GM21390 (cell line): ENCODE measurements at regions not wholly inside any gene's neighbourhood (a gene's known extent, or its start where the extent isn't known, plus 50 kb on each side); places are given as distances from the start of the nearest gene placed in this dataset.
"Not testable (repeated sequence)": the region's sequence is repeated elsewhere in the genome, so short reads cannot be mapped to it uniquely, and the experiment has no call there.

Experiments
- ATAC-seq: cut with Tn5 transposase; IDR thresholded peaks from one replicate; pipeline ENCODE4 v1.9.1; 2021; ENCODE audit not compliant: unreplicated experiment

DNA sequence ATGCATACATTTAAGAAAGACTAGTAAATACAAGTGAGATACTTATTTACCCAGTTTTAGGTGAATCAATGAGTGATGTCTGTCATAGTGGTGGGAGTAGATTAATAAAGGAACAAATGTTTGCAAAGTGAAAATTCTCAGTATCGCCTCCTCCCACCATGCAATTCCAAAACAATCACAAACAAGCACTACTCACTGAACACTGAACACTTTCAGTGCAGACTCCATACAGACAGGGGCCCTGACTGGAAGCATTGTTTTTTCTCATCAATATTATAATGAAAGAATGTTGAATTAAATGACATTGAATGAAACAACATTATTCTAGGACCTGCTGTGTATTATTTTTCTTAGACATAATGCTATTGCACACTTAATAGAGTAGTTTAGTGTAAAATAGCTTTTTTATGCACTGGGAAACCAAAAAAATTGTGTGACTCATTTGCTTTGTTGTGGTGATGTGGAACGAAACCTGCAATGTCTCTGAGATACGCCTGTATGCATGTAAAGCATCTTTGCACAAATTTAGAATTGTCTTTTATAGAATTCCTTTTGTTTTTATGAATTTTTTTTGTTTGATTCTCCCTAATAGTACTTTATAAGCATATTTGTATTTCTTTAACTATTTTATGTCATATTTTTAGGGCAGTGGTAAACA is 317.5 kb downstream of the UTRN start:
- ATAC-seq: no peak

DNA sequence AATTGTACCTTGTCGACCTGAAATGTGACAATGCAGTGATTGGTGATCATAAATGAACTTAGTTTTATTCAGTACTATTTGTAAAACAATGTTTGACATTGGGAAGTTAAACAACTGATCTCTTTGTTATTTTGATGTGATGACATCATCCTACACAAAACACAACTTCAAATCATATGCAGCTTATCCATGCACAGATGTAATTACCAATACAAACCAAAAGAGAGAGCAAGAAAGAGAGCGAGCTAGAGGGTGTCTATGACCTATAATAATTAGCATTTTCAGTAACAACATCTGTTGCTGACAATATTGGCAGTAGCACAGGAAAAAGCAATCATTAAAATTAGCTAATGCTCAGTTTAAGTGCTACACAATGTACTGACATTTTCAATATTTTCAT is 320.9 kb downstream of the UTRN start:
- no peak for ATAC-seq

DNA sequence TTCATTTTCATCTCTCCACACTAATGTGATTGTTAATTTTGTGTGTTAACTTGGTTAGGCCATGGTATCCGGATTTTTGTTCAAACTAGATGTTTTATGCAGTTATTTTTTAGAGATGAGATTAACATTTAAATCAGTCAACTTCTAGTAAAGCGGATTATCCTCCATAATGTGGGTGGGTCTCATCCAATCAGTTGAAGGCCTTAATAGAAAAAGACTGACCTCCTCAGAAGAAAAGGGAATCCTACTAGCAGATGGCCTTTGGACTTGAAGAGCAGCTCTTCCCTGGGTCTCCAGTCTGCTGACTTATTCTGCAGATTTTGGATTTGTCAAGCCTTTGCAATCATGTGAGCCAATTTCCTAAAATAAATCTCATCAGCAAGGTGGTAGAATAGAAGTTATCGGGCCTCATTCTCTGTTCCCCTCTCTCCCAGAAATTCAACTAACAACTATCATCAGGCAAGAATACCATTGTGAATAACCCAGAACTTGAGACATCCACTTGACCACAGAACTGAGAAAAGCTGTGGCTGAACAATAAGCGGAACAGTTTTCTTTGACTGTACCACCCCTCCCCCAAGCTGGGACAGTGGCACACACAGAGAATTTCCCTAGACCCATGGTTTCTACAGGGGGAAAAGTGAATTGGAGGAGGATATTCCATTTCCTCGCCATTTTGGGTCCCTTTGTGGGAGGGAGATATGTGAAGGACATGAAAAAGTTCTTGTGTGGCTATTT is 323.0 kb downstream of the UTRN start:
- ATAC-seq: no peak

DNA sequence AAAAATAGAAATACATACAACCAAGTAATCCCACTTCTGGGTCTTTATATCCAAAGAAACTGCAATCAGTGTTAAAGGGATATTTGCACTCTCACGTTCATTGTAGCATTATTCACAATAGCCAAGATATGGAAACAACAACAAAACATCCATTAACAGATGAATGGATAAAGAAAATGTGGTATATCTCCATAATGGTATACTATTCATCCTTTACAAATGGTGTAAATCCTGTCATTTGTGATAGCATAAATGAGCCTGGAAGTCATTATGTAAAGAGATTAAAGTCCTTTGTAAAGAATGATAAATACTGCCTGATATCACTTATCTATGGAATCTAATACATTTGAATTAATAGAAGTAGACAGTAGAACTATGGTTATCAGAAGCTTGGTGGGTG is 327.7 kb downstream of the UTRN start:
- ATAC-seq: no peak

DNA sequence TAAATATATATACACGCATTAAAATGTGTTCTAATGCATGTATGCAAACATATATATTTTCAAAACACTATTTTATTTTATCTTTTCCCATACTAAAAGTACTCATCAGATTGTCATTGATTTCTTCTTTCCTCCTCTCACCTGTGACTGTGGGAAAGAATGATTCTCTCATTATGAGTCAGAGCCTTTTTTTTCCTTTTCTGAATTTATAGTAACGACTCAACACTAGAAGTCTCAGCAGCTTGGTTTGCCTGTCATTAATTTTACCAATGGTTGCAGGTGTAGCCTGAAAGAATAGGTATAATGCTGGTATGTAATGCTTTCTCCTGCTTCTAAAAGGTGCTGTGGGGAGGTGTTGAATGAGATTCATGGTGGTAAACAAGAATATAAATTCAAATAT is 328.7 kb downstream of the UTRN start:
- ATAC-seq: peak; percentile 71

DNA sequence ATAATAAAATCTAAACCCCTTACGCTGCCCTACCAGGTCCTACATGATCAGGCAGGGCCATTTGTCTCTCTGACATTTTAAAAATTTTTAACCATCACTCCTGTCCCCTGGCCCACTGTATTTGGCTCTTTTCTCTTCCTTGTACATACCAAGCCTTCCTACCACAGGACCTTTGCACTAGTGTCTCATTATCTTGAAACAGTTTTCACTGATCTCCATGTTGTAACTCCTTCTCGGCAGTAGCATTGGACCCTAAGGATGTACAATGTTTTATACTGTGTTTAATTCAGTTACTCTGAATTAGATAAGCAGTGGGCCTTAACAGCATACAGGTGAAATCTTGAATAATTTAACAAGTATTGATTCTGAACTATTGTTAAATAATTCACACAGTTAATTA is 330.7 kb downstream of the UTRN start:
- ATAC-seq: no peak

DNA sequence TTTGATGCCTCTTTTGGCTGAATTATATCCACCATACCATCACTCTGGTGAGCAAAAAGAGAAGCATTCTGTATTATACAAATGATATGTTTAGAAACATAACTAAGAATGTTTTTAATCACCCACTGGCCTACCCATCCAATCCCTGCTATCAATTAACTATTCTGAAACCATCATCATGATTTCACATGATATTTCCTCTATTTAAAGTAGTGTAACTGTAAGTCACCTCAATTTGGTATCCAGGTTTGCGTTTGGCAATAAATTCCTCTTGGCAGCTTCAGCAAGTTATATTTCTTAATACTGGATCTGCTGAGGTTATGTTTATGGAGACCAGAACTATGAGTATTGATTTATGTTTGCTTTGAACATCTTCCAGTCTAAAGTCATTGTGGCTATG is 332.1 kb downstream of the UTRN start:
- no peak for ATAC-seq

DNA sequence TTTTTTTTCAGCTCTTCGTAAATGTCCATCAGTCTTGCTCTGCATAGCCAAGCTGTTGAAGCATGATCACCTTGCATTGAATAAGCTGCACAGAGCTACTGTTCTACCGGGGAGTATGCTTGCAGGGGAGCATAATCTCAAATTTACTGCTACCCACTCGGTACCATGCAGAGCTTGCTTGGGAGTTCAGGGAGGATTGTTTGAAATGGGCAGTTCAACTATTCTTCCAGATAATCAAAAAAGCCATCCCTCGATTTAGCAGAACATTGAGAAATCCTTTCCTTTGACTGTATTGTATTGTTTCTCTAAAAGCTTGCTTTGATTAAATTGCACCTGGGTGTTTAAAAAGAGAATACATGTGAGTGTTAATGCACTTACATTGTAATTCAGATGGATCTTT is 332.6 kb downstream of the UTRN start:
- no peak for ATAC-seq

DNA sequence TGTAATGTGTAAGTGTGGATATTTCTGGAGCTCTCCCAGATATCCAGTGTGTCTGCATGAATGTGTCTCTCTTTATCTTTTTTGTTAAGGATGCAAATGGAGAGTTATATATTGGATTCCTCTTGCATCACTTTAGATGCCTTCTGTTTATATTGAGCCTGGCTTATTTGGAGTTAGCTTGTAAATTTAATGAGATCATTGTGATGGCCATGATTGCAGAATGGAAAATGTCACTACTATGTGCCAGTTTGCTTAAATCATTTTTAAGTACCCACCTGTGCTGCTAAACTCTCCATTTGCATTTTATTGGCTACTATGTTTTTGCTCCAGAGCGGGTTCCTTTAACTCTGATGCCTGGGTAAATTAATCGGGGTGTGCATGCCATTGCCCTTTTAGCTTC is 334.8 kb downstream of the UTRN start:
- no peak for ATAC-seq

DNA sequence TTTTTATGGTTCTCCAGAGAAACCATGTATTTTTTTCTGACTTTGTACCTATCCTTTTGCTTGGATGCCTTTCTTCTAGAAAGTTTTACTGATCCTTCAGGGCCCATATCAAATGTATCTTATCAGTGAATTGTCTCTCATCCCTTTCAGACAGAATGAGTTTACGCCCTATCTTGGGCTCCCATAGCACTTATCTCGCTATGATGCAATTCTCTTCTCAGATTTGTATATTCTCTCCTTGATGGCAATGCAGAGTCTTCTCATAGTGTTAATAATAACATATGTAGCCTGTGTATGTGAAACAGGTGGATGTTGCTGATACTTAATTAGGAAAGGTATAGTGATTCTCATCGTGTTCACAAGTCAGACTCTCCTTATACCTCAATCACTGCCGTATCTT is 336.2 kb downstream of the UTRN start:
- no peak for ATAC-seq

DNA sequence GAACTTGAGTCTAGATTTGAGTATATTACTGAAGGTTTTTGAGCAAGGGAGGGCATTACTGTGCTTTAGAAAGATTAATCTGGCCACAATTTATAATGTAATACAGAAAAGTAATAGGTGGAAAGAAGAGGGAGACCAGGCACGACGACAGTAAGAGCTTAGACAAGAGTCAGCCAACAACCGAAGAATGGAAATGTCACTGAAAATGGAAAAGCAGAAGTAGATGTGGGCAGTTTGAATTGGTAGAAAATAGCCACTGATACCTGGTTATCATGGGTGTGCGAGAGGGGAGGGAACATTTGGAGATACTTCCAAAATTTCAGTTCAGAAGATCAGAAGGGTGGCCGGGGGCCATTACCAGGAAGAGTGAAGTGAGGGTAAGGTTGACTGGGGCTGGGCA is 339.1 kb downstream of the UTRN start:
- no peak for ATAC-seq

DNA sequence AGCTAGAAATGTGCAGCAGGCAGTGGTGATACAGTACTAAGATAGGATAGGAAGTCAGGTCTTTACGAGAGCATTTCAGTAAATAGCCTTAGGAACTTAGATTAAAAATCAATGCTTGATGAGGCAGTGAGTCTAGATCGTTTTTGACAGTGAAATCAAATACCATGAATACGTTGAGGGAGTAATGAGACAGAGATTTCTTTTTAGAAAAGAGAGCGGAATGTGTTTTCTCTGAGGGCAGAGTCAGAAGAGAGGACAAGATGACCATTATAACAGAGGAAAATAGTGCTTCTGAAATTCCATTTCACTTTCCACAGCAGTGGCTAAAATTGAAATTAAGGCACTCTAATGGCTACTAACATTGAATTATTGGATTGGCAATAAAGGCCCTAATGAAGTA is 339.6 kb downstream of the UTRN start:
- no peak for ATAC-seq

DNA sequence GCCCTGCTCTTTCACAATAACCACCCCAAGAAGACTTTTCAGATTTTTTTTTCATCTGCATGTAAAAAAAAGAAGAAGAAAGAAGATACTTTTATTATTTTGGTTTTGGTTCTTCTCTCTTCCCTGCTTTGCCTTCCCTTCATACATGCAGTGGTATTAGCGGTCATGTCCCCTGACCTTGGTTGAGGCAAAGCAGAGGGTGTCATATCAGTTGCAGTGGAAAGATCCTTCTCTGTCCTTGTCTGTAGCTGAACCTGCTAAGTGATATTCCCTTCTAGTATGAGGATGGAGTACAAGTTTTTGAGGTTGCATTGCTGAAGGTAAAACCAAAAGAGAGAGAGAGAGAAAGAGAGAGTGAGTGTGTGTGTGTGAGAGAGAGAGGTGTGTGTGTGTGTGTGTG is 345.7 kb downstream of the UTRN start:
- no peak for ATAC-seq

DNA sequence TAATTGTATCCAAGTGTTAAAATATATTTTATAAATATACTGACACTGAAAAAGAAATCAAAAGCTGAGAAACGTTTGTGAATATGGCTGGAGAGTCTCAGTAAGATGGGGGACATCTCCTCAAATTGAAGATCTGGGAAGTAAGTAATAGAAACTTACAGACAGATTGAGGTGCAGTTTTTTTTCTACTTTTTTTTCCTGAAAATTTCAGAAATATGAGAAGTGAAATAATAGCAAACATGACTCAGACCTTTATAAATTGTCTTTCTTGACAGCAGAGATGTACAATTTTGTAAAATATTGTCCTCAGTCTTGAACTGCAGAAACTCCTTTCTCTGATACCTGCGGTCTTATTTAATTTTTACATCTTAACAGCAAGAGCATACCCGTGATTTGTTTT is 347.1 kb downstream of the UTRN start:
- ATAC-seq: no peak

DNA sequence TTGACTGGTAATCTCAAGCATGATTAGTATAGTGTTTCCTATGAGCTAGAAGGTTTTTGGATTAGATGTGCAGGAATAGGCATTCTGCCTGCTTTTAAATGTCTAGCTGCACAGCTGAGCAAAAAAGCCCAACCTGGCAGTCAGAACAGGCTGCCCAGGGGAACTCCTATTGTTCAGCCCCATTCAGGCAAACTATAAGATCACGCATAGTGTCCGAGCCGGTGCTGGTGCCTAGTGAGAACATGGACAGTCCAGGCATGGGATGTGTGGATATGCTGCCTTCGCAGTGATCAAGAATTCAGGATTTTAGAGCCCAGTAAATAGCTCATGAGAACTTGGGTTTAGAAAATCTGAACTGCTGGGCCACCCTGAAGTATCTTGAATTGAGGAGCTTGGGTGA is 348.8 kb downstream of the UTRN start:
- no peak for ATAC-seq

DNA sequence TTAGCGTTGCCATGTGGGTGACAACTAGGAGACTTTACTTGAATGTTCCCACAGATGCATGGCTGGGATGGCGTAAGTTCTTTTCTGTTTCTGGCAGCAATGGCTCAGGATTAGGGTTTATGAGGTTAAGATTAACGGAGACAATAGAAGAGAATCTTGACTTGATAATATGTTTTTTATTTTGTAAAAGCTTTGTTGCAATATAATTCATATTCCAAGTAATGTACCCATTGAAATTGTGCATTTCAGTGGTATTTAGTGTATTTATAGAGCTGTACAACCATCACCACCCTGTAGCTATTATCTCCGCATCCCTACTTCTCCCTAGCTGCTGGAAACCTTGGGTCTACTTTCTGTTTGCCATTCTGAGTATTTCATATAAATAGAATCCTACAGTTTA is 349.2 kb downstream of the UTRN start:
- ATAC-seq: no peak

DNA sequence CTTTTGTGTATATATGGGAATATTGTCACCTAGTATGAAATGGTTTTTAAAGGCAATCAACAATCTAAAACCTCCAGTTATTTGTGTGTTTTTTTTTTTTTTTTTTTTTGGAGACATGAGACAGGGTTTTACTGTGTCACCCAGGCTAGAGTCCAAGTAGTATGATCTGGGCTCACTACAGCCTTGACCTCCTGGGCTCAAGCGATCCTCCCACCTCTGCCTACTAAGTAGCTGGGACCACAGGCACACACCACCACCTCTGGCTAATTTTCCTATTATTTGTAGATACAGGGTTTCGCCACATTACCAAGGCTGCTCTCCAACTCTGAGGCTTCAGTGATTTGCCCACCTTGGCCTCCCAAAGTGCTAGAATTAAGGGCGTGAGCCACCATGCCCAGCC is 349.9 kb downstream of the UTRN start:
- ATAC-seq: no peak

DNA sequence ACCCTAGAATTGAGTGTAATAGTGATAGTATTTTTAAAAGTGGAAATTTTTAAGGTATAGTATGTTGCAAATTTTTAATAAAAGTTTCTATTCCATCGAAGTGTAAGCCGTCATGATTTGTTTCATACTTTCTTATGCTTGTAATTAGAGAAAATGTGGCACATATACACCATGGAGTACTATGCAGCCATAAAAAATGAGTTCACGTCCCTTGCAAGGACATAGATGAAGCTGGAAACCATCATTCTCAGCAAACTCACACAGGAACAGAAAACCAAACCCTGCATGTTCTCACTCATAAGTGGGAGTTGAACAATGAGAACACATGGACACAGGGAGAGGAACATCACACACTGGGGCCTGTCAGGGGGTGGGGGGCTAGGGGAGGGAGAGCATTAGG is 350.9 kb downstream of the UTRN start:
- not testable (repeated sequence) for ATAC-seq

DNA sequence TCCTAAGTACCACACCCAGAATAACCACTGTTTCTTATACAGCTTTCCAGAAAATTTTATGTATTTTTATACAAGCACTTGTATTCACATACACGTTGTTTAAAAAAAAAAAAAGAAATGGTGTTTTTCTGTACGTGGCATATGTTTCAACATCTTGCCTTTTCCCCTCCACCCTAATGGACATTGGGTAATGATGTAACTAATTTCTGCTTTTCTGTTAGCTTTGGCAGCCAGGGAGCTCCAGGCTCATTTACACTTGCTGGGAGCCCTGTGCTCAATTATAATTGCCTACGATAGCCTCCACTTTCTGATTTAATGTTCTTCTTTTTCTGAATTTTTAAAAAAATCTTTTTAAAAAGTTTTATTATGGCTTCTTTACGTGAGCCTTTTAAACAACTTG is 352.4 kb downstream of the UTRN start:
- ATAC-seq: no peak

DNA sequence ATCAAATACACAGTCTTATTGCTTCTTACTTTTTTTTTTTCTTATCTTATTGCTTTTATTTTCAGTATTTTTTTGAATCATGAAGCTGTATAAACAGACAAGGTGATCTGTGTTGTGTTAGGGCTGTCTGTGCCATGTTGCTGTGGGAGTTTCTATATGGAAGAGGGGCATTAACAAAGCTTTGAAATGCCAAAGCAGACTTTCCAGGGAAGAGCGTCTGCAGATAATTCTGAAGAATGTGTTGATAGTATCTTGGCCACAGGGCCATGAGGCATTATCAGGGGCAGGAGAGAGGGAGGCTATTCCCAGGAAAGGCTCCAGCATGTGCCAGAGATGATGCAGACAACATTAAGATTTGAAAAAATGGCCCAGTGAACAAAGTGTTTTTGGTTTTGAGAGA is 354.5 kb downstream of the UTRN start:
- no peak for ATAC-seq

DNA sequence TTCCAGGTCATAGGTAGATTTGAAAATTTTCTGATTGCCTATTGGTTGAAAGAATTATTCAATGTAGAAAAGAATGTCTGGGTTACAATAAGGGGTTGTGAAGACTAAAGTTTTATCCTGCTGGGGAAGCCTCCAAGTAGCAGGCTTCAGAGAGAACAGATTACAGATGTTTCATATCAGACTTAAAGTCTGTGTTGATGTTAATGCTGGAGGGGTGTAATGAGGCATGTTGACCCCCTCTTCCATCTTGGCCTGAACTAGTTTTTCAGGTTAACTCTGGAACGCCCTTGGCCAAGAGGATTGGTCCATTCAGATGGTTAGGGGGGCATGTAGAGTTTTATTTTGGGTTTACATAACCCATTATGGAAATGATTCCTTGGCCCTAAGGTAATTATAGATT is 356.2 kb downstream of the UTRN start:
- ATAC-seq: no peak

DNA sequence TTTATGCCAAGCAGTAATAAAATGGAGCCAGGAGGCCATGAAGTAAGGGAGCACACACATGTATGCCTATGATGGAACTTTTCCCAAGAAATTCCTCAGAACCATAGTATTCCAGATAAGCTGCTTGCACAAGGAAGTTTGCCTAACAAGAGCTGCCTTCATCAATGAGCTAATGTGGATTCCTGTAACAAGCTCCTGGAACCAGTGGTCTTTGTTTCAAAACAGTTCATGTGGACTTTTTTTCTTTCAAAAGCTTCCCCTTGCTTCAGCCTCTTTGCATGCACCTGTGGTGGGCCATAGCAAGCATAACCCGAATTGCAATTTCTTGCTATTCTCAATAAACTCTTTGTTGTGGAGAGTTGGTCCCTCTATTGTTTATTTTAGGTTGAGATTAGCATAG is 359.6 kb downstream of the UTRN start:
- ATAC-seq: no peak
